GM12864 (cell line): ENCODE measurements at regions not wholly inside any gene's neighbourhood (a gene's known extent, or its start where the extent isn't known, plus 50 kb on each side); places are given as distances from the start of the nearest gene placed in this dataset.
"Not testable (repeated sequence)": the region's sequence is repeated elsewhere in the genome, so short reads cannot be mapped to it uniquely, and the experiment has no call there.

Experiments used
- DNase-seq: peaks from one replicate; pipeline ENCODE4 v3.0.0-alpha.2; 2011; ENCODE audit warnings: low read depth
- H3K4me3 ChIP-seq: 2 replicates; pipeline ENCODE4 v1.5.1; 2011; ENCODE audit warnings: mild to moderate bottlenecking, low read depth, low read length, control low read depth
- CTCF ChIP-seq: IDR thresholded peaks from 2 replicates; pipeline ENCODE4 v1.5.1; 2011; ENCODE audit warnings: low read depth, mild to moderate bottlenecking, moderate library complexity, low read length, control low read depth, inconsistent platforms; ENCODE audit errors: missing control alignments

- no peak for DNase-seq
- TF ChIP-seq CTCF, result no peak
- H3K4me3 ChIP-seq, result no peak overlapping the region
These were observed 65.5 kb upstream of the VWC2 start for GRCh38 chr7:49707891-49708290.

GRCh38 chr7:49708590-49708989 is 64.8 kb upstream of the VWC2 start:
- no peak overlapping the region for H3K4me3 ChIP-seq
- TF ChIP-seq CTCF, result no peak
- no peak for DNase-seq

GRCh38 chr7:49711072-49711723 is 62.2 kb upstream of the VWC2 start:
- not testable (repeated sequence) for DNase-seq, H3K4me3 ChIP-seq

GRCh38 chr7:49714182-49714581 is 59.3 kb upstream of the VWC2 start:
- no peak for TF ChIP-seq CTCF
- DNase-seq, result no peak
- no peak overlapping the region for H3K4me3 ChIP-seq

- no peak overlapping the region for H3K4me3 ChIP-seq
- no peak for TF ChIP-seq CTCF
These were observed 58.0 kb upstream of the VWC2 start for GRCh38 chr7:49715486-49715885.

GRCh38 chr7:49717547-49717946 is 55.9 kb upstream of the VWC2 start:
- no peak overlapping the region for H3K4me3 ChIP-seq
- TF ChIP-seq CTCF, result no peak
- no peak for DNase-seq

More at GRCh38 chr7:49715486-49715885, 58.0 kb upstream of the VWC2 start:
- no peak for DNase-seq

GRCh38 chr7:49718760-49719159 is 54.7 kb upstream of the VWC2 start:
- no peak for DNase-seq
- TF ChIP-seq CTCF, result no peak
- H3K4me3 ChIP-seq, result no peak overlapping the region
